Muscle of leg (tissue), 3 donors: ENCODE measurements at regions not wholly inside any gene's neighbourhood (a gene's known extent, or its start where the extent isn't known, plus 50 kb on each side); places are given as distances from the start of the nearest gene placed in this dataset.
A peak's percentile ranks its signal among the peaks of the same experiment; 100 is the strongest.

Experiments
- DNase-seq: peaks from one replicate; pipeline ENCODE4 v3.0.0; 2013
- H3K27ac ChIP-seq: one replicate; pipeline ENCODE4 v1.5.1; 2013; ENCODE audit warnings: mild to moderate bottlenecking, low read length, control low read depth
- H3K27me3 ChIP-seq: one replicate; pipeline ENCODE4 v1.6.1; 2013; ENCODE audit warnings: low read length; ENCODE audit not compliant: control insufficient read depth, insufficient read depth
- H3K36me3 ChIP-seq: one replicate; pipeline ENCODE4 v1.6.1; 2013; ENCODE audit warnings: low read length; ENCODE audit not compliant: control insufficient read depth, insufficient read depth
- H3K4me1 ChIP-seq: one replicate; pipeline ENCODE4 v1.6.1; 2013; ENCODE audit warnings: low read length; ENCODE audit not compliant: control insufficient read depth, insufficient read depth
- H3K4me3 ChIP-seq: one replicate; pipeline ENCODE4 v1.5.1; 2013; ENCODE audit warnings: low read length, control low read depth
- H3K9me3 ChIP-seq: replicated peaks from 2 replicates; pipeline ENCODE4 v1.6.1; 2013; ENCODE audit warnings: low read depth, low read length; ENCODE audit not compliant: control insufficient read depth
- WGBS: methylation state at CpG from one replicate; pipeline ENCODE4 v1.1.5; 2013; ENCODE audit warnings: missing lambda C conversion rate; ENCODE audit not compliant: insufficient coverage; 5-methylcytosine and 5-hydroxymethylcytosine counted together

DNA sequence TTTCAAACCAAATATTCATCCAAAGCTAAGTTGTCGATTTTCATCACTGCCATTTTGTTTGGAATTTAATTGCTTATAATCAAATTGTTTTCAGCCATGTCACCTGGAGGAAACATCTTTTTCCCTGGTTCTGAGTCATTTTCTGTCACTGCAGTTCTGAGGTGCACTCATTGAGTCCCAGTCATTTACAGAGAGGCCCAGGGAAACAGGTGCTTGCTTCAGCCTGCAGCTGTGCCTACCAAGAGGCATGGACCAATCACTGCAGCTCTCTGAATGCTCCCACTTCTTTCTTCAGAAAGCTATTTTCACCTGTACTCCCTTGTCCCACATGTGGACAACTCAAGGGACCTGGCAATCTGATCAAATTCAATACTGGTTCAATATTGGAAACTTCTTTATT, 308.1 kb downstream of the COG6 start:
- no peak overlapping the region for H3K27ac ChIP-seq
- no peaks in the 10 kb centered on the region for H3K9me3 ChIP-seq
- no peak overlapping the region for H3K4me3 ChIP-seq
- WGBS: no CpG with 5 or more reads among the region's 1 CpG
- H3K27me3 ChIP-seq: no peaks in the 10 kb centered on the region
- peaks cover 5% of the 10 kb centered on the region for H3K4me1 ChIP-seq
- no peak for DNase-seq
- no peaks in the 10 kb centered on the region for H3K36me3 ChIP-seq

DNA sequence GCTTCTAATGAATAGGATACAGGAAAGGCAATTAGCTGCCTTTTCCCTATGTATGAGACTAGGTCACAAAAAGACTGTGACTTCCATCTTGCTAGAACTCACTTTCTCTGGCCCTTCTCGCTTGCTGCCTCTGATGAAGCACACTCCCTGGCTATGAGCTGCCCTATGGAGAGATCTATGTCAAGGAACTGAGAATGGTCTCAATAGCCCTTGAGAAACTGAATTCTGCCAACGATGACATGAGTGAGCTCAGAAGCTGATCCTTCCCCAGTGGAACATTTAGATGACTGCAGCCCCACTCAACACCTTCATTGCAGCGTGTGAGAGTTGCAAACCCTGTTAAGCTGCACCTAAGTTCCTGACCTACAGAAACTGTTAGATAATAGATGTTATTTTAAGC, 309.8 kb downstream of the COG6 start:
- 70% methylated on average over 2 of the region's 3 CpGs for WGBS
- DNase-seq: peak; percentile 46
- H3K4me3 ChIP-seq: no peak overlapping the region
- no peak overlapping the region for H3K27ac ChIP-seq
- no peaks in the 10 kb centered on the region for H3K27me3 ChIP-seq
- peaks cover 6% of the 10 kb centered on the region for H3K4me1 ChIP-seq
- no peaks in the 10 kb centered on the region for H3K9me3 ChIP-seq
- H3K36me3 ChIP-seq: no peaks in the 10 kb centered on the region

DNA sequence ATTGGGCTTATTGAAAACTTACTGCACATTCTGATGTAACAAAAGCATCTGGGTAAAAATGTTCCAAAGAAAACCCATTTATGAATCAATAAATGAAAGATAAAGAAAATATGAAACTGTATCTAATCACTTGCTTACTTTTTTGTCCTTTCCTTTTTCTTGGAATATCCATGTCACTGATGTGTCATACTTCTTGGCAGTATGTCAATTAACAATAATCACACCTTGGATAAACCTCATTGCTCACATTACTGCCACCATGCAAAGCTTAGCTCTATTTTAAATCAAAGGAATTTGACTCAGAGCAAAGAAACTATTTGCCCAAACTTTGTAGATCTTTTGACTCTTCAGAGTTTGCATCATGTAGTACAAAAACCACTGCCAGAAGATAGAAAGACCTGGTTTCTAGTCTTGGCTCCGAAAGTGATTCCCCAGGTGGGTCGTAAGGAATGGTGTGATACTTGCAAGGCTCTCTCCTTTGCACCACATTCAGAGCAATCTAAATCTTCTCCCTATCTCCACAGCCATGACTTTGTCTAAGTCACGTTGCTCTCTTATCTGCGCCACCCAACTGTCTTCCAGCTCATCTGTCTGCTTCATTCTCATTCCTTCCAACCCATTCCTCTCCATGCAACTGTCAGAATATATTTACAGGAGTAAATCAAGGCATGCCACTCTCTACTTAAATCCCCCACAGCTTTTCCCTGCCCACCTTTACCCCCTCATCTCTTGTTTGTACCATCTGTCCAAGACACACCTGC, 311.9 kb downstream of the COG6 start:
- no peak for DNase-seq
- Histone ChIP-seq H3K27me3 (no peaks in the 10 kb centered on the region), H3K27ac (no peak overlapping the region), H3K36me3 (no peaks in the 10 kb centered on the region), H3K9me3 (no peaks in the 10 kb centered on the region), H3K4me3 (no peak overlapping the region), H3K4me1 (peaks cover 6% of the 10 kb centered on the region)
- WGBS: 81% methylated on average over 4 of the region's 4 CpGs

DNA sequence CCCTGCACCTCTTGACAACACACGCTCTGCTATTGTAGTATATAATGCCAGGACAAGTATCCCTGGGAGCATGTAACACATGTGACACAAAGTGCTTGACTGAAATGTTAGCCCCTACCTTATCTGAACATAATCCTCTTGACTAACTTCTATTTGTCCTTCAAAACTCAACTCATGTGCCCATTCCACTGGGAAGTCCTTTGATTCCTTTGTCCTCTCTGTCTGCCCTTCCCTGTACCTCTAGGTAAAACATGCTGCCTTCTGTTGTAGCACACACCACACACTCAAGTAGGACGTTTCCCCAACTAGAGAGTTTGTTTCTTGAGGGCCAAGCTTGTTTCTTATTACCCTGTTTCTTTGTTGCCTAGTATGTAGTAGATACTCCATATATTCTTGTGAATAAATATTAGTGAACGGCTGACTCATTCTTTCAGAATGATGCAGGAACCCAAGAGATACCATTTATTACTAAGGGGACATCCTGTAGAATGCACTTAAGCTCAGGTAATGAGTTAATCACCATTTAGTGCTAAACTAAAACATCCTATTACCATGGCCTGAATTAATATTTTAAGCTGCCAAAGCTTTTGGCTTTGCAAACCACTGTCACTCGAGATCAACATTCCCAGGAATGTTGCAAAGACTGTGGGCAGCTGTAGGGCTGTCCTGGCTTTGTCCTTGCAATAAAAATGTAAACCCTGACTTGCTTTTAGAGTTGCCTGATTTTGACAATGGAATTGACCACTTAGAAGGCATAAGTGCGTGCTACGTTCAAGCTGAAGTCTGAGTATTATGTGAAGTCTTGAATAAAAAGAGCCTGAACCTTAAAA, 313.4 kb downstream of the COG6 start:
- H3K36me3 ChIP-seq: no peaks in the 10 kb centered on the region
- H3K27me3 ChIP-seq: no peaks in the 10 kb centered on the region
- no peaks in the 10 kb centered on the region for H3K9me3 ChIP-seq
- H3K4me1 ChIP-seq: peaks cover 4% of the 10 kb centered on the region
- DNase-seq: no peak
- H3K27ac ChIP-seq: no peak overlapping the region
- no peak overlapping the region for H3K4me3 ChIP-seq
- WGBS: 80% methylated on average over 4 of the region's 6 CpGs

DNA sequence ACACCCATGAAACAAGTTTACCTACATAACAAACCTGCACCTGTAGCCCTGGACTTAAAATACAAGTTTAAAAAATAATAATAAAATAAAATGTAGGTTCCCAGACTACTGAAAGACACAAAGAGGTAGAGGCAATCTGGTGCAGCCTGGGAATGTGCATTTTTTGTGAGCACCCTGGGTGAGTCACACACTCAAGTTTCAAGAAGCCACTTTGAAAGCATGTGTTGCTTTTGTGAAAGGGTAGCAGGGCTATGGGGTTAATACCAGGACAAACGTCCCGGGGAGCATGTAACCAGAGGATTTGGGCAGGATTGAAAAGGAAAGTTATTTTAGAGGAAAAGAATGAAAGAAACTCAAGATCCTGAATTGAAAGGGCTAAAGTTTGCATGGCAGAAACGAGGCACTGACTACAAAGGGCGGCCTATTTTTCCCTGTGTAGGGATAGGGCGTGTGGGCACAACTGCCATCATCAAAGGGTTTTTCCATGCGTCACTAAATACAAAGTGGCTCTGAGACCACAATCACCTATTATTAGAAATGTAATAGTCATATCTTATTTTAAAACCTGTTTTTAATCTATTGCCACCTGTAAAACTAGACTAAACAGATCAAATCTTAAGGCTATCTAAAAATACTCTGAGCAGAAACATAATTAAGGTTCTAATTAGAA, 314.9 kb downstream of the COG6 start:
- Histone ChIP-seq H3K4me3 (no peak overlapping the region), H3K27ac (no peak overlapping the region), H3K4me1 (peaks cover 4% of the 10 kb centered on the region), H3K27me3 (no peaks in the 10 kb centered on the region), H3K36me3 (no peaks in the 10 kb centered on the region), H3K9me3 (no peaks in the 10 kb centered on the region)
- DNase-seq: no peak
- 71% methylated on average over 3 of the region's 6 CpGs for WGBS

DNA sequence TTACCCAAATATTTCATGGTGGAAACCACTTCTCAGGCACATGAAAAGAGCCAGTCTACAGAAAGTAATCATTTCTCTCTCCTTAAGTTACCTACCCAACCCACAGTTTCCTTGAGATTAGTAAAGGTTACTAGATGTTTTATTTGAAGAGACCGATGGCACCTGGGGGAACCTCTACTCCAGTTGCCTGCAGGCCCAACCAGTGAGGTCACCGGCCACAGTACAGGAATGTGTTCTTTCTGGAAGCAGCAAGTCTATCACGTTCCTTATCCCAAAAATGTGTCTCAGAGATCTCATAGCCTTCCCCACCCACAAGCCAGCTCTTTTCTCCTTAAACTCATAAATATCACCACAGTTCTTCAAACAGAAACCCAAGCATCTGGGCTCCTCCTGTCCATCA, 316.1 kb downstream of the COG6 start:
- Histone ChIP-seq H3K9me3 (no peaks in the 10 kb centered on the region), H3K27me3 (no peaks in the 10 kb centered on the region), H3K4me1 (peaks cover 4% of the 10 kb centered on the region), H3K27ac (no peak overlapping the region), H3K4me3 (no peak overlapping the region), H3K36me3 (no peaks in the 10 kb centered on the region)
- no peak for DNase-seq
- WGBS: 87% methylated on average over 3 of the region's 3 CpGs

DNA sequence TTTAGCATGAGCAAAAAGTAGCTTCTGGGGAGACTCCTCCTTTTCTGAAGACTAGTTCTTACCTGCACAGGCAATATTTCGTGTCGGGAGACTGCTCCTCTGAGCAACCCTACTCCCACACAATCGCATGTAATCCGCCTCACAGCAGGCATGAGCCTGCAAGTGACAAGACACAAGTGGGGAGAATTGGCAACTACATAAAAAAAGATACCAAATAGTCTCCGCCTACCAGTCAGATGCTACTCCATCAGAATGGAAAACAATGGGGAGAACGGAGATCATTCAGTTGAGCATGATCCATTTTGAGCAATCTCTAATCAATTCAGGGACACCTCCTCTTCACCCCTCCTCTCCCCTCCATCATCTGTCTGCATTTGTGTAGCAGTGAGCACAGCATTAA, 321.0 kb downstream of the COG6 start:
- 74% methylated on average over 4 of the region's 6 CpGs for WGBS

DNA sequence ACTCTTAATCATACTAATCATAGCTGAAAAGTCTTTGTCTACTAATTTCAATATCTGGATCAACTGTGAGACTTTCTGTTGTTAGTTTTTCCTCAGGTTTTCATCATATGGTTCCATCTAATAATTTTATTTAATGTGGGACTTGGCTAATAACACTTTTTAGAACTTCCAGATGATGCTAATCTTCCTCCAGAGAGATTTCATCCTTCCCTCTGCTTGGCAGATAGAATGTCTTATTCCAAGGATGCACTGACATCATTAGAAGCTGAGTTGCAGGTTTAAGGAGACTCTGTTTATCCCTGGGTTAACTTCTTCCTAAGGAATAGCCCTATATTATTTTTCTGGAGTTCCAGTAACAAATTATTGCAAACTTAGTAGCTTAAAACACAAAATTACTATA, 325.6 kb downstream of the COG6 start:
- H3K36me3 ChIP-seq: no peaks in the 10 kb centered on the region
- DNase-seq: peak; percentile 81
- H3K9me3 ChIP-seq: no peaks in the 10 kb centered on the region
- no peaks in the 10 kb centered on the region for H3K27me3 ChIP-seq
- H3K27ac ChIP-seq: no peak overlapping the region
- H3K4me3 ChIP-seq: no peak overlapping the region
- peaks cover 4% of the 10 kb centered on the region for H3K4me1 ChIP-seq

More for the DNA sequence above, 321.0 kb downstream of the COG6 start:
- DNase-seq: no peak
- Histone ChIP-seq H3K9me3 (no peaks in the 10 kb centered on the region), H3K27ac (no peak overlapping the region), H3K4me3 (no peak overlapping the region), H3K36me3 (no peaks in the 10 kb centered on the region), H3K27me3 (no peaks in the 10 kb centered on the region), H3K4me1 (no peaks in the 10 kb centered on the region)

DNA sequence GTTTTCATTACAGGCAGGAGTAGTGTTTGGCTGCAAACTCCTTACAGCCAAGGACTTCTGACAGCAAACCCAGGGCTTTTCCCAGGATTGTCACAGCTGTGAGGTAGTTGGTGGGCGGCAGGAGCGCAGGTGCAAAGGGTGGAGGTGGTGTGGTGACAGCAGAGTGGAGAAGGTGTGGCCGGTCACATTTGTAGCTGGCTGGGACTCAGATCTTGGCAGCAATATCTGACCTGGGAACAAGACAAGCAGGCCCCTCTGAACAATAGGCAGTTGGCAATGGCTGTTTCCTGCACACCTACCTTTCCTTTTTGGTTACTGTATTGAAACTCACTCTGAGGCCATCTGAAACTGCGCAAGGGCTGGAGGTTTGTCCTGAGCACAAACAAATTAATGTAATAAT, 327.3 kb downstream of the COG6 start:
- DNase-seq: no peak
- H3K9me3 ChIP-seq: no peaks in the 10 kb centered on the region

DNA sequence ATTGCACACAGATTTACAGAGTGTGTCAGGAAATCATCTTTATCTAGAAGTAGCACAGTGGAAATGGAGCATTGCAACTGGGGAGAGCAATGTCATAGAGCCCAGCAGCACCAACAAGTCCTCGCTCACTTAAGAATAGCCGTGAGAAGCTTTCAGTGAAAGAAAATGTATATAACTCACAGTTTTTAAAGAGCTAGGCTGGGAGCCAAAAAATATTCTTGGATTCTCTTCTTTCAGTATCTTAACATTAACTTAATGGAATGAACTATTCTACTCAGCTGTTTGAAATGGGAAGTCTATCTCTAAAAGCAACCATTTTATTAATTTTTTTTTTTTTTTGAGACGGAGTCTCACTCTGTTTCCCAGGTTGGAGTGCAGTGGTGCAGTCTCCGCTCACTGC, 329.6 kb downstream of the COG6 start:
- Histone ChIP-seq H3K27me3 (no peaks in the 10 kb centered on the region), H3K27ac (no peak overlapping the region), H3K4me1 (peaks cover 4% of the 10 kb centered on the region), H3K9me3 (no peaks in the 10 kb centered on the region), H3K4me3 (no peak overlapping the region), H3K36me3 (no peaks in the 10 kb centered on the region)
- DNase-seq: peak; percentile 76
- WGBS: no CpG with 5 or more reads among the region's 4 CpGs

More for the DNA sequence above, 327.3 kb downstream of the COG6 start:
- Histone ChIP-seq H3K27ac (no peak overlapping the region), H3K36me3 (no peaks in the 10 kb centered on the region), H3K4me3 (no peak overlapping the region), H3K4me1 (peaks cover 4% of the 10 kb centered on the region), H3K27me3 (no peaks in the 10 kb centered on the region)
- whole genome bisulfite sequencing: 80% methylated on average over 1 of the region's 4 CpGs
